ENCODE measurements at regions not wholly inside any gene's neighbourhood (a gene's known extent, or its start where the extent isn't known, plus 50 kb on each side); places are given as distances from the start of the nearest gene placed in this dataset.

GRCh38 chr14:65833267-65833880 is 420.8 kb downstream of the FUT8 start:
- DNase-seq (ENCODE audit: low read depth), result no peak
- H3K4me3 ChIP-seq (ENCODE audit: low read length), result no peak overlapping the region
- TF ChIP-seq CTCF (IDR thresholded peaks at IDR 0.05; ENCODE audit: insufficient read depth, low read depth, low read length, missing control alignments), result no peak

GRCh38 chr14:65834051-65834450 is 421.5 kb downstream of the FUT8 start:
- TF ChIP-seq CTCF (IDR thresholded peaks at IDR 0.05; ENCODE audit: insufficient read depth, low read depth, low read length, missing control alignments), result no peak
- H3K4me3 ChIP-seq (ENCODE audit: low read length), result no peak overlapping the region
- no peak for DNase-seq (ENCODE audit: low read depth)

GRCh38 chr14:65834812-65835211 is 422.3 kb downstream of the FUT8 start:
- no peak for TF ChIP-seq CTCF (IDR thresholded peaks at IDR 0.05; ENCODE audit: insufficient read depth, low read depth, low read length, missing control alignments)
- no peak for DNase-seq (ENCODE audit: low read depth)
- no peak overlapping the region for H3K4me3 ChIP-seq (ENCODE audit: low read length)

- DNase-seq (ENCODE audit: low read depth), result no peak
- H3K4me3 ChIP-seq (ENCODE audit: low read length), result no peak overlapping the region
- no peak for TF ChIP-seq CTCF (IDR thresholded peaks at IDR 0.05; ENCODE audit: insufficient read depth, low read depth, low read length, missing control alignments)
Measured at GRCh38 chr14:65835501-65835900, 423.0 kb downstream of the FUT8 start.

- no peak for TF ChIP-seq CTCF (IDR thresholded peaks at IDR 0.05; ENCODE audit: insufficient read depth, low read depth, low read length, missing control alignments)
- no peak for DNase-seq (ENCODE audit: low read depth)
Measured at GRCh38 chr14:65838565-65838964, 426.0 kb downstream of the FUT8 start.

GRCh38 chr14:65840118-65840751 is 427.7 kb downstream of the FUT8 start:
- no peak overlapping the region for H3K4me3 ChIP-seq (ENCODE audit: low read length)
- DNase-seq (ENCODE audit: low read depth), result no peak
- TF ChIP-seq CTCF (IDR thresholded peaks at IDR 0.05; ENCODE audit: insufficient read depth, low read depth, low read length, missing control alignments), result no peak

More at GRCh38 chr14:65838565-65838964, 426.0 kb downstream of the FUT8 start:
- H3K4me3 ChIP-seq (ENCODE audit: low read length), result no peak overlapping the region

- no peak for DNase-seq (ENCODE audit: low read depth)
- H3K4me3 ChIP-seq (ENCODE audit: low read length), result no peak overlapping the region
- TF ChIP-seq CTCF (IDR thresholded peaks at IDR 0.05; ENCODE audit: insufficient read depth, low read depth, low read length, missing control alignments), result no peak
Measured at GRCh38 chr14:65840786-65841185, 428.3 kb downstream of the FUT8 start.

All from epithelial cell of esophagus (primary cell).